Kidney epithelial cell (primary cell): ENCODE measurements at regions not wholly inside any gene's neighbourhood (a gene's known extent, or its start where the extent isn't known, plus 50 kb on each side); places are given as distances from the start of the nearest gene placed in this dataset.

Experiments used
- DNase-seq: peaks from one replicate; pipeline ENCODE4 v3.0.0-alpha.2; 2010; ENCODE audit warnings: low read depth
- H3K27me3 ChIP-seq: 2 replicates; pipeline ENCODE4 v1.6.0; 2011; ENCODE audit warnings: low read length; ENCODE audit not compliant: control insufficient read depth, insufficient read depth
- H3K36me3 ChIP-seq: 2 replicates; pipeline ENCODE4 v1.5.1; 2011; ENCODE audit warnings: low read length; ENCODE audit not compliant: control insufficient read depth, insufficient read depth
- H3K4me3 ChIP-seq: 2 replicates; pipeline ENCODE4 v1.5.1; 2011; ENCODE audit warnings: low read depth, mild to moderate bottlenecking, control low read depth, low read length
- CTCF ChIP-seq: IDR thresholded peaks from 2 replicates; pipeline ENCODE4 v1.5.1; 2011; ENCODE audit warnings: mild to moderate bottlenecking, moderate library complexity, low read length, control low read depth, inconsistent platforms; ENCODE audit not compliant: insufficient read depth, poor library complexity, severe bottlenecking

GRCh38 chr4:189098932-189099696, 841.6 kb upstream of the FRG1 start:
- no peak for TF ChIP-seq CTCF
- H3K4me3 ChIP-seq = no peak overlapping the region
- no peaks in the 10 kb centered on the region for H3K27me3 ChIP-seq
- no peaks in the 10 kb centered on the region for H3K36me3 ChIP-seq
- no peak for DNase-seq

DNA sequence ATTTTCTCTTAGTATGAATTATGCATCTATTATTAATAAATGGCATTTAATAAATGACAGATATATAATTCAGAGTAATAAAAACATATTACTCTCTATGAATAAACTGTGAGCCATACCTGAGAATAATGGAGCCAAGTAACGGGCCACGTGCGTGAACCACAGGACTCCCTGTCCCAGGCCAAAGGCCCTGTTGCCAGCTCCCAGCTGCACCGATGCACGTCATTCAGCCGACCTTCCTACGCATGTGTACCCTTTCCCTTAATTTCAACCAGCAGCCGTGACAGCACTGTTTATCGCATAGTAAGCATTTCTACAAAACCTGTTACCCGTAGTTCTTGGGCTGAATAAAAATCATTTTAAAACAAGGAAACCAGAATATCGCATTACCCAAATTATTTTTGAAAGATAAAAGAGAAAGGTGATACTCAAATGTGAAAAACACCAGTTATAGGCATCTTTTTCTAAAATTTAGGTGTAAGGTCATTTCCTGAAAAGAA, 827.2 kb upstream of the FRG1 start:
- Histone ChIP-seq H3K4me3 (no peak overlapping the region), H3K36me3 (no peaks in the 10 kb centered on the region), H3K27me3 (no peaks in the 10 kb centered on the region)
- DNase-seq = no peak
- no peak for TF ChIP-seq CTCF

- DNase-seq = no peak
- H3K4me3 ChIP-seq = no peak overlapping the region
- no peak for TF ChIP-seq CTCF
These were observed 823.2 kb upstream of the FRG1 start for GRCh38 chr4:189117426-189117825.

DNA sequence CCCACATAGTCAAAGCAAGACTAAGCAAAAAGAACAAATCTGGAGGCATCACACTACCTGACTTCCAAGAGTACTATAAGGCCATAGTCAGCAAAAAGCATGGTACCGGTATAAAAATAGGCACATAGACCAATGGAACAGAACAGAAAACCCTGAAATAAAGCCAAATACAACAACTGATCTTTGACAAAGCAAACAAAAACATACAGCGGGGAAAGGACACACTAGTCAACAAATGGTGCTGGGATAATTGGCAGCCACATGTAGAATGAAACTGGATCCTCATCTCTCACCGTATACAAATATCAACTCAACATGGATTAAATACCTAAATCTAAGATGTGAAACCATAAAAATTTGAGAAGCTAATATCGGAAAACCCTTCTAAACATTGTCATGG, 819.3 kb upstream of the FRG1 start:
- DNase-seq = no peak
- Histone ChIP-seq H3K36me3 (no peaks in the 10 kb centered on the region), H3K27me3 (no peaks in the 10 kb centered on the region), H3K4me3 (no peak overlapping the region)
- TF ChIP-seq CTCF = no peak

More at GRCh38 chr4:189117426-189117825, 823.2 kb upstream of the FRG1 start:
- H3K27me3 ChIP-seq = no peaks in the 10 kb centered on the region
- no peaks in the 10 kb centered on the region for H3K36me3 ChIP-seq

DNA sequence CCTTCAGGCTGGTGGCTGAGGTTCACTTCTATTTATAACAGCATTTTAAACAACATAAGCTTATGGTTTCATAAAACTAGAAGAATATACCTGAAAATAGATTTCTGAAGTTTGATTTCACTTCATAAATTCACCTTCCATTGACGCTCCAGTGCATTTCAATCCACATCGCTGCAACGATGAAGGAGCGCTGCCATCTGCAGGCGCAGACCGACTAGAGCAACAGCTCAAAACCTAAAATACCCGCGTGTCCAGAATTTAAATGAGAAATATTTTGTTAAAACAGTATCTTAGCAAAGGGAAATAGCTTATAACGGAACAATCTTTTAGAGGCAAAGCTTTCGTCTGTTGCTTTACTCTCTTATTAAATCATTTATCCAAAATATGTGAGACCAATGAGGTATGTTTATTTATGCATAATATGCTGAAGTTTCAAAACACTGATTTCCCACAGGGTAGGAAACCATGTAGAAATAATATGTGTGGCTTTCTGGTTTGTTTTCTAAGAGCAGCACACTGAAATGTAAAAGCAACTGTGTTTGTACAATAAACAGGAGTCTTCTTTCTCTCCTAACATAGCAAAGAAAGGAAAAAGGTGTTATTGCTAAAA, 816.4 kb upstream of the FRG1 start:
- peak; percentile 82 for TF ChIP-seq CTCF
- Histone ChIP-seq H3K27me3 (no peaks in the 10 kb centered on the region), H3K4me3 (no peak overlapping the region), H3K36me3 (no peaks in the 10 kb centered on the region)
- peak; percentile 1 for DNase-seq
